Cardiac muscle cell (in vitro differentiated cells and primary cell): ENCODE measurements at regions not wholly inside any gene's neighbourhood (a gene's known extent, or its start where the extent isn't known, plus 50 kb on each side); places are given as distances from the start of the nearest gene placed in this dataset.

Source experiments
- DNase-seq, 2 donors: peaks; one replicate each; pipeline versions ENCODE4 v3.0.0 to v3.0.0-alpha.2; 2010 to 2017; ENCODE audit warnings: low read depth in 1 of 2, low spot score in 1 of 2
- H3K27ac ChIP-seq: fragments of 200-600 bp; sonication (generic); 2 replicates; pipeline ENCODE4 v1.5.1; 2016
- H3K27me3 ChIP-seq: fragments of 200-600 bp; sonication (generic); 2 replicates; pipeline ENCODE4 v1.6.0; 2016; ENCODE audit warnings: control low read depth
- H3K36me3 ChIP-seq: fragments of 200-600 bp; sonication (generic); 2 replicates; pipeline ENCODE4 v1.5.1; 2016; ENCODE audit warnings: control low read depth
- H3K4me1 ChIP-seq: fragments of 200-600 bp; sonication (generic); 2 replicates; pipeline ENCODE4 v1.8.1; 2017; ENCODE audit warnings: low read depth, mild to moderate bottlenecking, mixed run types
- H3K4me3 ChIP-seq: fragments of 200-600 bp; sonication (generic); 2 replicates; pipeline ENCODE4 v1.5.1; 2016; ENCODE audit warnings: mild to moderate bottlenecking
- H3K9me3 ChIP-seq: fragments of 200-600 bp; sonication (generic); 2 replicates; pipeline ENCODE4 v1.5.1; 2017; ENCODE audit warnings: low read depth, mild to moderate bottlenecking, control low read depth
- CTCF ChIP-seq: IDR thresholded peaks from 2 replicates; pipeline ENCODE4 v1.5.1; 2012; ENCODE audit warnings: low read depth, mild to moderate bottlenecking, low read length

- DNase-seq: no peak
- no peaks in the 10 kb centered on the region for H3K9me3 ChIP-seq
- H3K27me3 ChIP-seq: no peaks in the 10 kb centered on the region
- no peak overlapping the region for H3K4me3 ChIP-seq
- H3K4me1 ChIP-seq: peaks cover 8% of the 10 kb centered on the region
- H3K36me3 ChIP-seq: no peaks in the 10 kb centered on the region
- no peak for TF ChIP-seq CTCF
- no peak overlapping the region for H3K27ac ChIP-seq
Measured at GRCh38 chr9:134239939-134240338, 75.6 kb upstream of the RNU6ATAC start.

- no peak for DNase-seq
- Histone ChIP-seq H3K4me1 (peaks cover 8% of the 10 kb centered on the region), H3K9me3 (no peaks in the 10 kb centered on the region), H3K27me3 (no peaks in the 10 kb centered on the region), H3K36me3 (no peaks in the 10 kb centered on the region), H3K27ac (no peak overlapping the region), H3K4me3 (no peak overlapping the region)
- TF ChIP-seq CTCF: no peak
Measured at GRCh38 chr9:134240361-134240760, 76.0 kb upstream of the RNU6ATAC start.

DNA sequence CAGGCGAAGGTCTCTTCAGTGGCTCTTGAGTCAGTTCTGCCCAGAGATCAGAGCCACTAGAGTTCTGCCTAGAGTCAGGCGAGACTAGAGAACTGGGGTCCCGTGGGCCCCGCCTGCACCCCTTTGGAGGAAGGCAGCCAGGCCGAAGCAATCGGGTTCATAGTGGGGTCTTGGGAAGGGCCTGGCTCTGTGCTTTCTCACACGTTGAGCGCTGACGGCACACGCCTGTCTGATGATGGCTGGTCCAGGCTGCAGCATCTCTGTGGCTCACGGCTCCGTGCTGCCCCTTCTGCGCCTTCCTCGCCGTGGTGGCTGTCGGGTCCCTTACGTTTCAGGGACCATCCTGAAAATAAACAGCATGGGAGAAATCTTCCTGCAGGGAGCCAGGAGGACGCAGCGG, 78.3 kb upstream of the RNU6ATAC start:
- H3K4me3 ChIP-seq: no peak overlapping the region
- no peaks in the 10 kb centered on the region for H3K36me3 ChIP-seq
- peaks cover 5% of the 10 kb centered on the region for H3K4me1 ChIP-seq
- TF ChIP-seq CTCF: no peak
- no peak for DNase-seq
- no peaks in the 10 kb centered on the region for H3K27me3 ChIP-seq
- H3K9me3 ChIP-seq: no peaks in the 10 kb centered on the region
- no peak overlapping the region for H3K27ac ChIP-seq

GRCh38 chr9:134243778-134244467, 79.6 kb upstream of the RNU6ATAC start:
- no peaks in the 10 kb centered on the region for H3K36me3 ChIP-seq
- H3K4me3 ChIP-seq: no peak overlapping the region
- peak in 1 of 2 donors; percentile 21 for DNase-seq
- no peaks in the 10 kb centered on the region for H3K9me3 ChIP-seq
- peaks cover 5% of the 10 kb centered on the region for H3K4me1 ChIP-seq
- H3K27ac ChIP-seq: no peak overlapping the region
- no peaks in the 10 kb centered on the region for H3K27me3 ChIP-seq
- TF ChIP-seq CTCF: no peak

DNA sequence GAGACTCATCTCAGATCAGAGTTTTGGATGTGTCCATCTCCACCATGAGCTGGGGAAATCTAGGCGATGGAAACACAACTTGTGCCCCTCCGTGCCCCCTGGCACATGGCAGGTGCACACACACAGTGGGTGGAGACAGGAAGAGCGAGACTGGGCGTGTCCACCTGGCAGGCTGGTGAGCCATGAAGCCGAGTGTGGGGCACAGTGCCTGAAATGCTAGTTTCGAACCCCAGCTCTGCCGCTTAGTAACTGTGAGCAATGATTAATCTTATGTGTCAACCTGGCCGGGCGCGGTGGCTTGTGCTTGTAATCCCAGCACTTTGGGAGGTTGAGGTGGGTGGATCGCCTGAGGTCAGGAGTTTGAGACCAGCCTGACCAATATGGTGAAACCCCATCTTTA, 80.8 kb upstream of the RNU6ATAC start:
- H3K4me3 ChIP-seq: no peak overlapping the region
- no peaks in the 10 kb centered on the region for H3K9me3 ChIP-seq
- no peak overlapping the region for H3K27ac ChIP-seq
- peaks cover 5% of the 10 kb centered on the region for H3K4me1 ChIP-seq
- no peaks in the 10 kb centered on the region for H3K36me3 ChIP-seq
- no peaks in the 10 kb centered on the region for H3K27me3 ChIP-seq
- no peak for DNase-seq
- no peak for TF ChIP-seq CTCF
